HG03097 (cell line): ENCODE measurements at regions not wholly inside any gene's neighbourhood (a gene's known extent, or its start where the extent isn't known, plus 50 kb on each side); places are given as distances from the start of the nearest gene placed in this dataset.

Experiments used
- ATAC-seq: cut with Tn5 transposase; IDR thresholded peaks from one replicate; pipeline ENCODE4 v1.9.1; 2021; ENCODE audit not compliant: unreplicated experiment, low FRiP score

- no peak for ATAC-seq
Measured at GRCh38 chr6:114404339-114404955, 61.6 kb upstream of the HS3ST5 start.

GRCh38 chr6:114403858-114404257 lies 61.0 kb upstream of the HS3ST5 start:
- no peak for ATAC-seq

GRCh38 chr6:114398481-114398880 lies 55.7 kb upstream of the HS3ST5 start:
- ATAC-seq = no peak
